ENCODE measurements at regions not wholly inside any gene's neighbourhood (a gene's known extent, or its start where the extent isn't known, plus 50 kb on each side); places are given as distances from the start of the nearest gene placed in this dataset.

- Histone ChIP-seq H3K27ac (ENCODE audit: low read depth, low read length, poor library complexity, severe bottlenecking) (no peak overlapping the region), H3K9me3 (ENCODE audit: low read depth, low read length, poor library complexity, severe bottlenecking) (no peaks in the 10 kb centered on the region), H3K36me3 (ENCODE audit: insufficient read depth, low read length, poor library complexity, severe bottlenecking) (no peaks in the 10 kb centered on the region), H3K27me3 (replicated peaks; ENCODE audit: insufficient read depth, low read depth, low read length, poor library complexity) (no peaks in the 10 kb centered on the region), H3K4me3 (ENCODE audit: low read depth, low read length, poor library complexity, severe bottlenecking) (no peak overlapping the region), H3K4me1 (ENCODE audit: insufficient read depth, low read length, poor library complexity, severe bottlenecking) (no peaks in the 10 kb centered on the region)
- no peak for TF ChIP-seq EZH2 (IDR thresholded peaks at IDR 0.05; ENCODE audit: borderline replicate concordance, low read depth, low read length, poor library complexity, severe bottlenecking)
- TF ChIP-seq CTCF (conservative IDR thresholded peaks at IDR 0.05; ENCODE audit: low read depth, low read length), result no peak
- DNase-seq (ENCODE audit: low spot score), result no peak
- no TSS peak for BruUV-seq (replicated peaks)
- intact Hi-C loops (cut with micrococcal nuclease; ENCODE audit: unreplicated experiment), result no loop called here
- ChIA-PET POLR2A (ENCODE audit: low non-redundant PET) (no interaction called here), CTCF (no interaction called here)
These were observed 210.8 kb upstream of the JUN start for GRCh38 chr1:58994664-58995063.

GRCh38 chr1:58996341-58997059 is 212.7 kb upstream of the JUN start:
- DNase-seq (ENCODE audit: low spot score), result no peak
- TF ChIP-seq CTCF (conservative IDR thresholded peaks at IDR 0.05; ENCODE audit: low read depth, low read length) (no peak), EZH2 (IDR thresholded peaks at IDR 0.05; ENCODE audit: borderline replicate concordance, low read depth, low read length, poor library complexity, severe bottlenecking) (no peak)
- no peak overlapping the region for H3K27ac ChIP-seq (ENCODE audit: low read depth, low read length, poor library complexity, severe bottlenecking)
- H3K4me3 ChIP-seq (ENCODE audit: low read depth, low read length, poor library complexity, severe bottlenecking), result no peak overlapping the region
- H3K4me1 ChIP-seq (ENCODE audit: insufficient read depth, low read length, poor library complexity, severe bottlenecking), result no peaks in the 10 kb centered on the region
- ChIA-PET CTCF (no interaction called here), POLR2A (ENCODE audit: low non-redundant PET) (no interaction called here)
- no TSS peak for BruUV-seq (replicated peaks)
- H3K9me3 ChIP-seq (ENCODE audit: low read depth, low read length, poor library complexity, severe bottlenecking), result no peaks in the 10 kb centered on the region
- intact Hi-C loops (cut with micrococcal nuclease; ENCODE audit: unreplicated experiment), result no loop called here
- H3K36me3 ChIP-seq (ENCODE audit: insufficient read depth, low read length, poor library complexity, severe bottlenecking), result no peaks in the 10 kb centered on the region
- H3K27me3 ChIP-seq (replicated peaks; ENCODE audit: insufficient read depth, low read depth, low read length, poor library complexity), result no peaks in the 10 kb centered on the region

- no TSS peak for BruUV-seq (replicated peaks)
- Histone ChIP-seq H3K27ac (ENCODE audit: low read depth, low read length, poor library complexity, severe bottlenecking) (no peak overlapping the region), H3K4me1 (ENCODE audit: insufficient read depth, low read length, poor library complexity, severe bottlenecking) (no peaks in the 10 kb centered on the region), H3K9me3 (ENCODE audit: low read depth, low read length, poor library complexity, severe bottlenecking) (no peaks in the 10 kb centered on the region), H3K36me3 (ENCODE audit: insufficient read depth, low read length, poor library complexity, severe bottlenecking) (no peaks in the 10 kb centered on the region), H3K4me3 (ENCODE audit: low read depth, low read length, poor library complexity, severe bottlenecking) (no peak overlapping the region), H3K27me3 (replicated peaks; ENCODE audit: insufficient read depth, low read depth, low read length, poor library complexity) (no peaks in the 10 kb centered on the region)
- ChIA-PET CTCF (no interaction called here), POLR2A (ENCODE audit: low non-redundant PET) (no interaction called here)
- intact Hi-C loops (cut with micrococcal nuclease; ENCODE audit: unreplicated experiment), result no loop called here
- DNase-seq (ENCODE audit: low spot score), result no peak
- TF ChIP-seq EZH2 (IDR thresholded peaks at IDR 0.05; ENCODE audit: borderline replicate concordance, low read depth, low read length, poor library complexity, severe bottlenecking), result no peak
These were observed 213.2 kb upstream of the JUN start for GRCh38 chr1:58997060-58997411.

GRCh38 chr1:58997637-58998036 is 213.8 kb upstream of the JUN start:
- Histone ChIP-seq H3K4me1 (ENCODE audit: insufficient read depth, low read length, poor library complexity, severe bottlenecking) (no peaks in the 10 kb centered on the region), H3K36me3 (ENCODE audit: insufficient read depth, low read length, poor library complexity, severe bottlenecking) (no peaks in the 10 kb centered on the region), H3K27ac (ENCODE audit: low read depth, low read length, poor library complexity, severe bottlenecking) (no peak overlapping the region), H3K27me3 (replicated peaks; ENCODE audit: insufficient read depth, low read depth, low read length, poor library complexity) (no peaks in the 10 kb centered on the region), H3K4me3 (ENCODE audit: low read depth, low read length, poor library complexity, severe bottlenecking) (no peak overlapping the region), H3K9me3 (ENCODE audit: low read depth, low read length, poor library complexity, severe bottlenecking) (no peaks in the 10 kb centered on the region)
- intact Hi-C loops (cut with micrococcal nuclease; ENCODE audit: unreplicated experiment), result no loop called here
- ChIA-PET CTCF (no interaction called here), POLR2A (ENCODE audit: low non-redundant PET) (no interaction called here)
- TF ChIP-seq EZH2 (IDR thresholded peaks at IDR 0.05; ENCODE audit: borderline replicate concordance, low read depth, low read length, poor library complexity, severe bottlenecking) (no peak), CTCF (conservative IDR thresholded peaks at IDR 0.05; ENCODE audit: low read depth, low read length) (no peak)
- BruUV-seq (replicated peaks), result no TSS peak
- no peak for DNase-seq (ENCODE audit: low spot score)

All from A673 (cell line).